GM23338 (cell line): ENCODE measurements at regions not wholly inside any gene's neighbourhood (a gene's known extent, or its start where the extent isn't known, plus 50 kb on each side); places are given as distances from the start of the nearest gene placed in this dataset.
A peak's percentile ranks its signal among the peaks of the same experiment; 100 is the strongest.

Experiments used
- ATAC-seq: fragments of 200-7000 bp; cut with Tn5 transposase; 3 replicates; pipeline ENCODE4 v1.9.1; 2020
- DNase-seq: peaks from one replicate; pipeline ENCODE4 v3.0.0-alpha.2; 2015; ENCODE audit warnings: low spot score
- H2AFZ ChIP-seq: fragments of 200-600 bp; sonication (generic); 2 replicates; pipeline ENCODE4 v1.8.0; 2016; ENCODE audit warnings: antibody characterized with exemption, mild to moderate bottlenecking, moderate library complexity
- H3F3A ChIP-seq: fragments of 200-600 bp; sonication (generic); replicated peaks from 2 replicates; pipeline ENCODE4 v1.8.0; 2017; ENCODE audit warnings: antibody characterized with exemption, mixed run types, low read depth
- H3K27ac ChIP-seq: fragments of 200-600 bp; sonication (generic); 2 replicates; pipeline ENCODE4 v1.6.1; 2016; ENCODE audit warnings: low read depth
- H3K27me3 ChIP-seq: fragments of 200-600 bp; sonication (generic); 2 replicates; pipeline ENCODE4 v1.8.0; 2016; ENCODE audit warnings: mild to moderate bottlenecking, mixed run types, moderate library complexity; ENCODE audit not compliant: insufficient read depth
- H3K36me3 ChIP-seq: fragments of 200-600 bp; sonication (generic); 2 replicates; pipeline ENCODE4 v1.8.0; 2016; ENCODE audit warnings: mild to moderate bottlenecking; ENCODE audit not compliant: insufficient read depth
- H3K4me1 ChIP-seq: fragments of 200-600 bp; sonication (generic); 2 replicates; pipeline ENCODE4 v1.8.0; 2016; ENCODE audit warnings: mild to moderate bottlenecking, moderate library complexity; ENCODE audit not compliant: insufficient read depth
- H3K4me2 ChIP-seq: fragments of 200-600 bp; sonication (generic); 2 replicates; pipeline ENCODE4 v1.7.1; 2017; ENCODE audit warnings: mixed run types
- H3K4me3 ChIP-seq: fragments of 200-600 bp; sonication (generic); 2 replicates; pipeline ENCODE4 v1.6.1; 2016; ENCODE audit warnings: mixed run types
- H3K79me2 ChIP-seq: fragments of 200-600 bp; sonication (generic); replicated peaks from 2 replicates; pipeline ENCODE4 v1.8.0; 2017; ENCODE audit warnings: mild to moderate bottlenecking; ENCODE audit not compliant: insufficient read depth
- H3K9me2 ChIP-seq: fragments of 200-600 bp; sonication (generic); 2 replicates; pipeline ENCODE4 v1.8.0; 2017; ENCODE audit not compliant: insufficient read depth
- H4K20me1 ChIP-seq: fragments of 200-600 bp; sonication (generic); replicated peaks from 2 replicates; pipeline ENCODE4 v1.8.0; 2017; ENCODE audit warnings: mild to moderate bottlenecking; ENCODE audit not compliant: insufficient read depth
- H3K27ac Mint-ChIP-seq: 2 replicates; pipeline ENCODE4 v1.8.0; 2020; ENCODE audit warnings: inconsistent platforms, mild to moderate bottlenecking, moderate library complexity, mixed read lengths
- H3K27me3 Mint-ChIP-seq: 3 replicates; pipeline ENCODE4 v1.8.0; 2022; ENCODE audit warnings: low read depth, mild to moderate bottlenecking, moderate library complexity, mixed read lengths, inconsistent platforms; ENCODE audit not compliant: insufficient read depth, poor library complexity
- H3K36me3 Mint-ChIP-seq: 3 replicates; pipeline ENCODE4 v1.8.0; 2021; ENCODE audit warnings: low read depth, mild to moderate bottlenecking, inconsistent platforms, moderate library complexity, mixed read lengths
- H3K4me1 Mint-ChIP-seq: 3 replicates; pipeline ENCODE4 v1.8.0; 2020; ENCODE audit warnings: mild to moderate bottlenecking, inconsistent platforms, mixed read lengths
- H3K4me3 Mint-ChIP-seq: 3 replicates; pipeline ENCODE4 v1.8.0; 2021; ENCODE audit warnings: moderate library complexity, mild to moderate bottlenecking, inconsistent platforms, mixed read lengths
- H3K9me3 Mint-ChIP-seq: 3 replicates; pipeline ENCODE4 v1.8.0; 2020; ENCODE audit warnings: moderate library complexity, mild to moderate bottlenecking, inconsistent platforms, mixed read lengths
- CREB1 ChIP-seq: fragments of 250-450 bp; sonication (Bioruptor Pico); IDR thresholded peaks from 2 replicates; pipeline ENCODE4 v1.5.0; 2020; ENCODE audit warnings: low read depth, mild to moderate bottlenecking, moderate library complexity
- CTCF ChIP-seq, 2 experiments: fragments of 200-600 bp in 1 of 2; sonication (generic) in 1 of 2; conservative IDR thresholded peaks; 2 replicates each; pipeline versions ENCODE4 v1.5.1 to v1.6.1; 2016 to 2017; ENCODE audit warnings: antibody characterized with exemption in 2 of 2, low read depth in 2 of 2, mild to moderate bottlenecking in 2 of 2, moderate library complexity in 1 of 2
- ETS1 ChIP-seq: IDR thresholded peaks from 2 replicates; pipeline ENCODE4 v1.6.1; 2016; ENCODE audit warnings: antibody characterized with exemption
- EZH2 ChIP-seq: fragments of 200-600 bp; sonication (generic); IDR thresholded peaks from one replicate; pipeline ENCODE4 v1.8.0; 2017; ENCODE audit warnings: antibody characterized with exemption, mild to moderate bottlenecking, low read depth; ENCODE audit not compliant: unreplicated experiment
- EZH2phosphoT487 ChIP-seq: fragments of 200-600 bp; sonication (generic); IDR thresholded peaks from one replicate; pipeline ENCODE4 v1.8.1; 2018; ENCODE audit warnings: antibody characterized with exemption; ENCODE audit not compliant: unreplicated experiment
- JUNB ChIP-seq: IDR thresholded peaks from one replicate; pipeline ENCODE4 v1.6.1; 2016; ENCODE audit warnings: antibody characterized with exemption; ENCODE audit not compliant: unreplicated experiment
- NANOG ChIP-seq: IDR thresholded peaks from 2 replicates; pipeline ENCODE4 v1.6.1; 2016; ENCODE audit warnings: antibody characterized with exemption, borderline replicate concordance
- POLR2AphosphoS5 ChIP-seq: IDR thresholded peaks from 2 replicates; pipeline ENCODE4 v1.6.1; 2016; ENCODE audit warnings: antibody characterized with exemption, low read depth
- STAT1 ChIP-seq: IDR thresholded peaks from one replicate; pipeline ENCODE4 v1.6.1; 2016; ENCODE audit warnings: antibody characterized with exemption; ENCODE audit not compliant: unreplicated experiment
- ZNF331 ChIP-seq: fragments of 250-450 bp; sonication (Bioruptor Pico); IDR thresholded peaks from 2 replicates; pipeline ENCODE4 v1.5.0; 2020; ENCODE audit warnings: low read depth, mild to moderate bottlenecking, moderate library complexity
- TF ChIP-seq, protein P1 (sequence below): IDR thresholded peaks from one replicate; pipeline ENCODE4 v1.6.1; 2018; ENCODE audit warnings: antibody characterized with exemption; ENCODE audit not compliant: unreplicated experiment

DNA sequence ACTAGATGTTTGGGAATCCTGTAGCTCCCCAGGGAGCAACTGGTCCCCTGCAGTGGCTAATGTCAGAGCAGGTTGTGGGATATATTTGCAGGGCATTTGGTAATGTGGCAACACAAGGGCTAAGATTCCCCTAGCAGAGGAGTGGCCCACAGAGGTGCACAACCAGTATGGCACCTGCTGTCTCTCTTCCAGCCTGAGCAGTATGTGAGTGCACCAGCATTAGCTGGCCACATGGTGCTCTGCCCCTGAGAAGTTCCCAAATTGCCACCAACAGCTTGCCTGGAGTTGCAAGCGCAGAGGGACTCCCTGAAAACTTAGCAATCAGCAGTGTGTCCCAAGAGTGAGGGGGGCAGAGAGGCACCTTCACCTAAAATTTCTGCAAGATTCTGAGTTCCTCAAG is 53.2 kb upstream of the SNCAIP start (continued):
- TF ChIP-seq CTCF (conservative IDR thresholded peaks at IDR 0.05; ENCODE audit: low read depth in 2 of 2) (no peak), POLR2AphosphoS5 (no peak)

DNA sequence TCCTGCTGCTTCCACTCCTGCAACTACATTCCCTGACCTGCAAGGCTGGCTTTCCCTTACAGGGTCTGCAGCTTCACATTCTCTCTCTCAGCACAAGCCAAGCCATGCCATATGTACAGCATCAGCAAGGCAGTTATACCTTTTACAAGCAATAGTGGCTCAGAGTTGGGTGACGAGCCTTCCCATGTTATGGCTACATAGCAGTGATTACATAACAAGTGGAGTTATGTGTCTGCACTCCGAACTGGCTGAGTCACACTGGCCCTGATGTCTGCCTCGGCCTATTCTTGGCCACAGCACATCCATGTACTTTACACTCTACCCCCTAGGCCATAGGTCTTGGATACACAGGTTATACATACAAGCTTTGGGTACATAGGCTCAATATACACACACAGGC is 52.0 kb upstream of the SNCAIP start:
- H3K4me2 ChIP-seq = no peak overlapping the region
- H3K4me1 ChIP-seq = no peaks in the 10 kb centered on the region; the same call in 1 of the 2 replicates
- no peaks in the 10 kb centered on the region for H3K9me2 ChIP-seq
- H3K27ac ChIP-seq = no peak overlapping the region; the same call in 1 of the 2 replicates
- Mint-ChIP-seq H3K27ac (no peak overlapping the region), H3K9me3 (peaks cover 32% of the 10 kb centered on the region), H3K4me1 (peaks cover 6% of the 10 kb centered on the region), H3K36me3 (peaks cover 17% of the 10 kb centered on the region; the same call in 2 of the 3 replicates), H3K27me3 (no peaks in the 10 kb centered on the region), H3K4me3 (no peak overlapping the region)
- H2AFZ ChIP-seq = no peak overlapping the region
- H3K27me3 ChIP-seq = no peaks in the 10 kb centered on the region
- ATAC-seq = peak; percentile 44; the same call in 1 of the 3 replicates
- H4K20me1 ChIP-seq = no peaks in the 10 kb centered on the region
- H3K4me3 ChIP-seq = no peak overlapping the region
- H3K36me3 ChIP-seq = no peaks in the 10 kb centered on the region
- no peak for DNase-seq
- H3K79me2 ChIP-seq = no peaks in the 10 kb centered on the region
- H3F3A ChIP-seq = no peaks in the 10 kb centered on the region
- TF ChIP-seq NANOG (no peak), CTCF (conservative IDR thresholded peaks at IDR 0.05; ENCODE audit: low read depth in 2 of 2) (no peak), POLR2AphosphoS5 (no peak), EZH2phosphoT487 (no peak), ZNF331 (CRISPR knock-in tag) (no peak), JUNB (no peak), EZH2 (no peak), CREB1 (CRISPR knock-in tag) (no peak), STAT1 (no peak), ETS1 (no peak)
- TF ChIP-seq, protein P1, sequence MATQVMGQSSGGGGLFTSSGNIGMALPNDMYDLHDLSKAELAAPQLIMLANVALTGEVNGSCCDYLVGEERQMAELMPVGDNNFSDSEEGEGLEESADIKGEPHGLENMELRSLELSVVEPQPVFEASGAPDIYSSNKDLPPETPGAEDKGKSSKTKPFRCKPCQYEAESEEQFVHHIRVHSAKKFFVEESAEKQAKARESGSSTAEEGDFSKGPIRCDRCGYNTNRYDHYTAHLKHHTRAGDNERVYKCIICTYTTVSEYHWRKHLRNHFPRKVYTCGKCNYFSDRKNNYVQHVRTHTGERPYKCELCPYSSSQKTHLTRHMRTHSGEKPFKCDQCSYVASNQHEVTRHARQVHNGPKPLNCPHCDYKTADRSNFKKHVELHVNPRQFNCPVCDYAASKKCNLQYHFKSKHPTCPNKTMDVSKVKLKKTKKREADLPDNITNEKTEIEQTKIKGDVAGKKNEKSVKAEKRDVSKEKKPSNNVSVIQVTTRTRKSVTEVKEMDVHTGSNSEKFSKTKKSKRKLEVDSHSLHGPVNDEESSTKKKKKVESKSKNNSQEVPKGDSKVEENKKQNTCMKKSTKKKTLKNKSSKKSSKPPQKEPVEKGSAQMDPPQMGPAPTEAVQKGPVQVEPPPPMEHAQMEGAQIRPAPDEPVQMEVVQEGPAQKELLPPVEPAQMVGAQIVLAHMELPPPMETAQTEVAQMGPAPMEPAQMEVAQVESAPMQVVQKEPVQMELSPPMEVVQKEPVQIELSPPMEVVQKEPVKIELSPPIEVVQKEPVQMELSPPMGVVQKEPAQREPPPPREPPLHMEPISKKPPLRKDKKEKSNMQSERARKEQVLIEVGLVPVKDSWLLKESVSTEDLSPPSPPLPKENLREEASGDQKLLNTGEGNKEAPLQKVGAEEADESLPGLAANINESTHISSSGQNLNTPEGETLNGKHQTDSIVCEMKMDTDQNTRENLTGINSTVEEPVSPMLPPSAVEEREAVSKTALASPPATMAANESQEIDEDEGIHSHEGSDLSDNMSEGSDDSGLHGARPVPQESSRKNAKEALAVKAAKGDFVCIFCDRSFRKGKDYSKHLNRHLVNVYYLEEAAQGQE = no peak
